ENCODE measurements at regions not wholly inside any gene's neighbourhood (a gene's known extent, or its start where the extent isn't known, plus 50 kb on each side); places are given as distances from the start of the nearest gene placed in this dataset.

- TF ChIP-seq CTCF (IDR thresholded peaks at IDR 0.05; ENCODE audit: low read depth, low read length, poor library complexity, severe bottlenecking) (no peak), EZH2phosphoT487 (IDR thresholded peaks at IDR 0.05; ENCODE audit: borderline replicate concordance, low read length) (no peak)
Observed at GRCh38 chr5:109573256-109573655, 116.5 kb upstream of the MAN2A1 start.

Measured in DOHH2 (cell line).